Activated CD4-positive, alpha-beta T cell treated with anti-CD3 and anti-CD28 coated beads for 36 hours (primary cell): ENCODE measurements at regions not wholly inside any gene's neighbourhood (a gene's known extent, or its start where the extent isn't known, plus 50 kb on each side); places are given as distances from the start of the nearest gene placed in this dataset.

Experiments used
- ATAC-seq: fragments of 200-7000 bp; cut with Tn5 transposase; one replicate; pipeline ENCODE4 v1.10.0; 2021; ENCODE audit warnings: mild to moderate bottlenecking, moderate library complexity
- CTCF ChIA-PET: fragments of 350-600 bp; sonication (Branson Sonifier 250); formaldehyde crosslinking; loops from one replicate; lab custom pipeline; 2021; ENCODE audit warnings: antibody characterized with exemption; lab: Charles Lee
- POLR2A ChIA-PET: fragments of 350-600 bp; sonication (Branson Sonifier 250); formaldehyde crosslinking; loops from one replicate; lab custom pipeline; 2021; ENCODE audit warnings: antibody characterized with exemption, inconsistent platforms; lab: Charles Lee
- DNase-seq: peaks from one replicate; pipeline ENCODE4 v3.0.0-alpha.2; 2020
- H3K27ac Mint-ChIP-seq: one replicate; pipeline ENCODE4 v1.8.0; 2021; ENCODE audit warnings: mixed read lengths
- H3K27me3 Mint-ChIP-seq: one replicate; pipeline ENCODE4 v1.8.0; 2021; ENCODE audit warnings: mixed read lengths
- H3K36me3 Mint-ChIP-seq: one replicate; pipeline ENCODE4 v1.8.0; 2021; ENCODE audit warnings: low read depth, mixed read lengths
- H3K4me1 Mint-ChIP-seq: one replicate; pipeline ENCODE4 v1.8.0; 2021; ENCODE audit warnings: mixed read lengths
- H3K4me3 Mint-ChIP-seq: one replicate; pipeline ENCODE4 v1.8.0; 2021; ENCODE audit warnings: mild to moderate bottlenecking, moderate library complexity, mixed read lengths
- H3K9me3 Mint-ChIP-seq: one replicate; pipeline ENCODE4 v1.8.0; 2021; ENCODE audit warnings: low read depth, mixed read lengths
- intact Hi-C, 2 experiments: fragments of 100-400 bp; cut with DNase I in 1 of 2; cut with micrococcal nuclease in 1 of 2; formaldehyde crosslinking; loops; one replicate each; pipeline versions ENCODE4 v1.14.2 to v1.15.1; 2022 to 2024; cut with DNase I, micrococcal nuclease

- no peaks in the 10 kb centered on the region for H3K4me1 Mint-ChIP-seq
- no peak overlapping the region for H3K4me3 Mint-ChIP-seq
- DNase-seq (no peak), ATAC-seq (no peak)
- ChIA-PET CTCF (no interaction called here), POLR2A (no interaction called here)
- intact Hi-C loops: no loop called here
- H3K27me3 Mint-ChIP-seq: peaks cover 22% of the 10 kb centered on the region
- H3K9me3 Mint-ChIP-seq: peaks cover 2% of the 10 kb centered on the region
- no peak overlapping the region for H3K27ac Mint-ChIP-seq
- H3K36me3 Mint-ChIP-seq: no peaks in the 10 kb centered on the region
Observed at GRCh38 chr1:170274131-170274501, 128.4 kb downstream of the NTMT2 start.

- no peak for DNase-seq
- no peaks in the 10 kb centered on the region for H3K36me3 Mint-ChIP-seq
- POLR2A ChIA-PET: no interaction called here
- no peak for ATAC-seq
- no peaks in the 10 kb centered on the region for H3K4me1 Mint-ChIP-seq
- no peak overlapping the region for H3K4me3 Mint-ChIP-seq
- CTCF ChIA-PET: no interaction called here
- H3K27me3 Mint-ChIP-seq: peaks cover 18% of the 10 kb centered on the region
- peaks cover 2% of the 10 kb centered on the region for H3K9me3 Mint-ChIP-seq
- H3K27ac Mint-ChIP-seq: no peak overlapping the region
- intact Hi-C loops: no loop called here
Observed at GRCh38 chr1:170277985-170278384, 132.2 kb downstream of the NTMT2 start.

GRCh38 chr1:170284016-170284415 lies 138.3 kb downstream of the NTMT2 start:
- Mint-ChIP-seq H3K27ac (no peak overlapping the region), H3K27me3 (peaks cover 2% of the 10 kb centered on the region), H3K4me1 (no peaks in the 10 kb centered on the region), H3K36me3 (no peaks in the 10 kb centered on the region), H3K9me3 (peaks cover under 1% of the 10 kb centered on the region), H3K4me3 (no peak overlapping the region)
- no peak for DNase-seq
- POLR2A ChIA-PET: no interaction called here
- no peak for ATAC-seq
- intact Hi-C loops: no loop called here
- CTCF ChIA-PET: interaction anchor here (0.7 to 1.1 kb wide), 2 partner anchors 10 to 288 kb away, joined by 3 to 4 read pairs; no protein-coding TSS in a partner anchor

GRCh38 chr1:170284512-170284911 lies 138.8 kb downstream of the NTMT2 start:
- H3K36me3 Mint-ChIP-seq: no peaks in the 10 kb centered on the region
- CTCF ChIA-PET: interaction anchor here (1.1 kb wide), 1 partner anchor 288 kb away, joined by 3 read pairs; no protein-coding TSS in a partner anchor
- no peaks in the 10 kb centered on the region for H3K9me3 Mint-ChIP-seq
- no peak for DNase-seq
- H3K4me1 Mint-ChIP-seq: no peaks in the 10 kb centered on the region
- intact Hi-C loops: no loop called here
- no peak for ATAC-seq
- H3K27ac Mint-ChIP-seq: no peak overlapping the region
- POLR2A ChIA-PET: no interaction called here
- no peak overlapping the region for H3K4me3 Mint-ChIP-seq
- H3K27me3 Mint-ChIP-seq: no peaks in the 10 kb centered on the region

- no peak for ATAC-seq
- CTCF ChIA-PET: no interaction called here
- H3K4me3 Mint-ChIP-seq: no peak overlapping the region
Observed at GRCh38 chr1:170284951-170285350, 139.2 kb downstream of the NTMT2 start.

GRCh38 chr1:170288155-170288554 lies 142.4 kb downstream of the NTMT2 start:
- CTCF ChIA-PET: no interaction called here
- POLR2A ChIA-PET: no interaction called here
- DNase-seq (no peak), ATAC-seq (no peak)
- H3K4me1 Mint-ChIP-seq: no peaks in the 10 kb centered on the region
- no peaks in the 10 kb centered on the region for H3K9me3 Mint-ChIP-seq
- H3K27ac Mint-ChIP-seq: no peak overlapping the region
- H3K4me3 Mint-ChIP-seq: no peak overlapping the region
- no peaks in the 10 kb centered on the region for H3K36me3 Mint-ChIP-seq
- intact Hi-C loops: no loop called here
- H3K27me3 Mint-ChIP-seq: peaks cover 5% of the 10 kb centered on the region

More at GRCh38 chr1:170284951-170285350, 139.2 kb downstream of the NTMT2 start:
- no peak for DNase-seq
- Mint-ChIP-seq H3K27ac (no peak overlapping the region), H3K36me3 (no peaks in the 10 kb centered on the region), H3K4me1 (no peaks in the 10 kb centered on the region), H3K27me3 (no peaks in the 10 kb centered on the region), H3K9me3 (no peaks in the 10 kb centered on the region)
- intact Hi-C loops: no loop called here
- POLR2A ChIA-PET: no interaction called here

- no peaks in the 10 kb centered on the region for H3K36me3 Mint-ChIP-seq
- H3K4me3 Mint-ChIP-seq: no peak overlapping the region
- ATAC-seq (no peak), DNase-seq (no peak)
- no peaks in the 10 kb centered on the region for H3K4me1 Mint-ChIP-seq
- peaks cover 5% of the 10 kb centered on the region for H3K27me3 Mint-ChIP-seq
- no peaks in the 10 kb centered on the region for H3K9me3 Mint-ChIP-seq
- no peak overlapping the region for H3K27ac Mint-ChIP-seq
- intact Hi-C loops: no loop called here
- CTCF ChIA-PET: interaction anchor here (0.6 kb wide), 1 partner anchor 101 kb away, joined by 3 read pairs; no protein-coding TSS in a partner anchor
- POLR2A ChIA-PET: no interaction called here
Observed at GRCh38 chr1:170290276-170290675, 144.5 kb downstream of the NTMT2 start.

GRCh38 chr1:170290991-170291390 lies 145.2 kb downstream of the NTMT2 start:
- ATAC-seq (no peak), DNase-seq (no peak)
- Mint-ChIP-seq H3K9me3 (no peaks in the 10 kb centered on the region), H3K27me3 (peaks cover 5% of the 10 kb centered on the region), H3K27ac (no peak overlapping the region), H3K36me3 (no peaks in the 10 kb centered on the region), H3K4me3 (no peak overlapping the region), H3K4me1 (no peaks in the 10 kb centered on the region)
- ChIA-PET POLR2A (no interaction called here), CTCF (no interaction called here)
- intact Hi-C loops: no loop called here

GRCh38 chr1:170291516-170291915 lies 145.8 kb downstream of the NTMT2 start:
- no peaks in the 10 kb centered on the region for H3K36me3 Mint-ChIP-seq
- H3K27ac Mint-ChIP-seq: no peak overlapping the region
- peaks cover 2% of the 10 kb centered on the region for H3K9me3 Mint-ChIP-seq
- DNase-seq (no peak), ATAC-seq (no peak)
- ChIA-PET CTCF (no interaction called here), POLR2A (no interaction called here)
- no peaks in the 10 kb centered on the region for H3K4me1 Mint-ChIP-seq
- H3K27me3 Mint-ChIP-seq: peaks cover 6% of the 10 kb centered on the region
- no peak overlapping the region for H3K4me3 Mint-ChIP-seq
- intact Hi-C loops: no loop called here

GRCh38 chr1:170296211-170296610 lies 150.5 kb downstream of the NTMT2 start:
- Mint-ChIP-seq H3K27ac (no peak overlapping the region), H3K9me3 (peaks cover 2% of the 10 kb centered on the region), H3K27me3 (peaks cover 8% of the 10 kb centered on the region), H3K4me3 (no peak overlapping the region), H3K36me3 (no peaks in the 10 kb centered on the region), H3K4me1 (no peaks in the 10 kb centered on the region)
- intact Hi-C loops: no loop called here
- DNase-seq (no peak), ATAC-seq (no peak)
- ChIA-PET POLR2A (no interaction called here), CTCF (interaction anchor here (0.6 kb wide), 1 partner anchor 381 kb away, joined by 3 read pairs; no protein-coding TSS in a partner anchor)

GRCh38 chr1:170296642-170297041 lies 150.9 kb downstream of the NTMT2 start:
- CTCF ChIA-PET: interaction anchor here (0.6 kb wide), 1 partner anchor 382 kb away, joined by 3 read pairs; no protein-coding TSS in a partner anchor
- intact Hi-C loops: no loop called here
- Mint-ChIP-seq H3K9me3 (peaks cover 2% of the 10 kb centered on the region), H3K36me3 (no peaks in the 10 kb centered on the region), H3K4me1 (no peaks in the 10 kb centered on the region), H3K27ac (no peak overlapping the region), H3K27me3 (peaks cover 9% of the 10 kb centered on the region), H3K4me3 (no peak overlapping the region)
- POLR2A ChIA-PET: no interaction called here
- ATAC-seq (no peak), DNase-seq (no peak)

- intact Hi-C loops: no loop called here
- CTCF ChIA-PET: no interaction called here
- POLR2A ChIA-PET: no interaction called here
- ATAC-seq: no peak
- DNase-seq: no peak
- H3K4me3 Mint-ChIP-seq: no peak overlapping the region
- H3K36me3 Mint-ChIP-seq: no peaks in the 10 kb centered on the region
- H3K4me1 Mint-ChIP-seq: no peaks in the 10 kb centered on the region
- no peaks in the 10 kb centered on the region for H3K9me3 Mint-ChIP-seq
- H3K27ac Mint-ChIP-seq: no peak overlapping the region
- H3K27me3 Mint-ChIP-seq: peaks cover 4% of the 10 kb centered on the region
Observed at GRCh38 chr1:170301596-170301995, 155.8 kb downstream of the NTMT2 start.
